SU-DHL-6 (cell line): ENCODE measurements at regions not wholly inside any gene's neighbourhood (a gene's known extent, or its start where the extent isn't known, plus 50 kb on each side); places are given as distances from the start of the nearest gene placed in this dataset.

Experiments
- EZH2phosphoT487 ChIP-seq: fragments of 200-600 bp; sonication (generic), shearing (Covaris generic); conservative IDR thresholded peaks from 2 replicates; pipeline ENCODE4 v1.6.1; 2018; ENCODE audit warnings: mild to moderate bottlenecking, antibody characterized with exemption, low read length, moderate library complexity, mixed read lengths
- TF ChIP-seq, protein P1 (sequence below): fragments of 200-600 bp; sonication (generic); IDR thresholded peaks from one replicate; pipeline ENCODE4 v1.5.1; 2017; ENCODE audit warnings: antibody characterized with exemption, mild to moderate bottlenecking, low read length, moderate library complexity; ENCODE audit not compliant: insufficient read depth, poor library complexity, severe bottlenecking

DNA sequence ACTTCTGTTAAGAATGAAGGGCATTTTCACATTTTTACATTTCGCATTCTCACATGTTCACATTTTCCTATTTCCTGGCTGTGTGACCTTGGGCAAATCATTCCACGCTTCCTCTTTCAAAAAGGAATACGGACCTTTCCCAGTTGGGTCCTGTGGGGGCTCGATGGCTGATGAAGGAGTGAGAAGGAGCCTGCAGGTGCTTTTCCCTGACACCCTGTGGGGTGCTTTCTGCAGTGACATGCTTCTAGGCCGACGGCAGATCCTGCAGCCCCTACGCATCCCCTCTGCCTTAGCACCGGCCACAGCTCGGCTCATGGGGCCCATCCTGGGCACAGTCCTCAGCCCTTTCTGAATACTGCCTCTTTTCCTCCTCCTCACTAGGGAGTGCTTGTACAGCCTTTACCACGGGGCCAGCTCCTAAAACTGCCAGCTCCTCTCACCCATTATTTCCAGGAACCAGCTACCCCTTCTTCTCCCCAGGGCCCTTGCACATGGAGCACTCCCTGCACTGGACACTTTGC, 91.0 kb downstream of the FOXL1 start:
- TF ChIP-seq, protein P1, sequence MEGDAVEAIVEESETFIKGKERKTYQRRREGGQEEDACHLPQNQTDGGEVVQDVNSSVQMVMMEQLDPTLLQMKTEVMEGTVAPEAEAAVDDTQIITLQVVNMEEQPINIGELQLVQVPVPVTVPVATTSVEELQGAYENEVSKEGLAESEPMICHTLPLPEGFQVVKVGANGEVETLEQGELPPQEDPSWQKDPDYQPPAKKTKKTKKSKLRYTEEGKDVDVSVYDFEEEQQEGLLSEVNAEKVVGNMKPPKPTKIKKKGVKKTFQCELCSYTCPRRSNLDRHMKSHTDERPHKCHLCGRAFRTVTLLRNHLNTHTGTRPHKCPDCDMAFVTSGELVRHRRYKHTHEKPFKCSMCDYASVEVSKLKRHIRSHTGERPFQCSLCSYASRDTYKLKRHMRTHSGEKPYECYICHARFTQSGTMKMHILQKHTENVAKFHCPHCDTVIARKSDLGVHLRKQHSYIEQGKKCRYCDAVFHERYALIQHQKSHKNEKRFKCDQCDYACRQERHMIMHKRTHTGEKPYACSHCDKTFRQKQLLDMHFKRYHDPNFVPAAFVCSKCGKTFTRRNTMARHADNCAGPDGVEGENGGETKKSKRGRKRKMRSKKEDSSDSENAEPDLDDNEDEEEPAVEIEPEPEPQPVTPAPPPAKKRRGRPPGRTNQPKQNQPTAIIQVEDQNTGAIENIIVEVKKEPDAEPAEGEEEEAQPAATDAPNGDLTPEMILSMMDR, result no peak
- TF ChIP-seq EZH2phosphoT487, result no peak
